Thyroid gland (tissue), 4 donors: ENCODE measurements at regions not wholly inside any gene's neighbourhood (a gene's known extent, or its start where the extent isn't known, plus 50 kb on each side); places are given as distances from the start of the nearest gene placed in this dataset.

Experiments
- CTCF ChIP-seq, 6 experiments: fragments of 200-600 bp in 3 of 6; fragments of 450-650 bp in 3 of 6; sonication (generic) in 3 of 6; IDR thresholded peaks; one replicate each; pipeline ENCODE4 v1.5.1; 2016 to 2019; ENCODE audit warnings: antibody characterized with exemption in 6 of 6, mild to moderate bottlenecking in 2 of 6, inconsistent platforms in 1 of 6, moderate library complexity in 1 of 6
- POLR2A ChIP-seq, 2 donors: fragments of 450-650 bp; IDR thresholded peaks; one replicate each; pipeline ENCODE4 v1.6.1; 2017; ENCODE audit warnings: antibody characterized with exemption in 2 of 2, mild to moderate bottlenecking in 2 of 2, moderate library complexity in 1 of 2

GRCh38 chr1:109826446-109826845 lies 62.7 kb upstream of the EPS8L3 start:
- TF ChIP-seq CTCF (IDR thresholded peaks at IDR 0.05) (no peak), POLR2A (IDR thresholded peaks at IDR 0.05) (no peak)
